ENCODE measurements at regions not wholly inside any gene's neighbourhood (a gene's known extent, or its start where the extent isn't known, plus 50 kb on each side); places are given as distances from the start of the nearest gene placed in this dataset.

GRCh38 chr1:184854496-184855140, 100.0 kb upstream of the EDEM3 start:
- Histone ChIP-seq H2AFZ (no peak overlapping the region), H4K20me1 (ENCODE audit: insufficient read depth) (no peaks in the 10 kb centered on the region), H3F3A (ENCODE audit: insufficient read depth, low read depth) (no peaks in the 10 kb centered on the region), H3K27ac (no peak overlapping the region), H3K9me2 (ENCODE audit: insufficient read depth) (no peaks in the 10 kb centered on the region), H3K27me3 (ENCODE audit: insufficient read depth, low read depth) (no peaks in the 10 kb centered on the region), H3K4me3 (no peak overlapping the region), H3K36me3 (ENCODE audit: low read depth) (no peaks in the 10 kb centered on the region), H3K9me3 (ENCODE audit: insufficient read depth, low read depth) (no peaks in the 10 kb centered on the region), H3K4me2 (no peak overlapping the region), H3K4me1 (replicated peaks; ENCODE audit: insufficient read depth) (no peaks in the 10 kb centered on the region), H3K79me2 (ENCODE audit: low read depth) (no peaks in the 10 kb centered on the region)
- no peak for DNase-seq
- TF ChIP-seq EZH2 (IDR thresholded peaks at IDR 0.05; ENCODE audit: low read depth), result no peak
- TF ChIP-seq, protein P1, sequence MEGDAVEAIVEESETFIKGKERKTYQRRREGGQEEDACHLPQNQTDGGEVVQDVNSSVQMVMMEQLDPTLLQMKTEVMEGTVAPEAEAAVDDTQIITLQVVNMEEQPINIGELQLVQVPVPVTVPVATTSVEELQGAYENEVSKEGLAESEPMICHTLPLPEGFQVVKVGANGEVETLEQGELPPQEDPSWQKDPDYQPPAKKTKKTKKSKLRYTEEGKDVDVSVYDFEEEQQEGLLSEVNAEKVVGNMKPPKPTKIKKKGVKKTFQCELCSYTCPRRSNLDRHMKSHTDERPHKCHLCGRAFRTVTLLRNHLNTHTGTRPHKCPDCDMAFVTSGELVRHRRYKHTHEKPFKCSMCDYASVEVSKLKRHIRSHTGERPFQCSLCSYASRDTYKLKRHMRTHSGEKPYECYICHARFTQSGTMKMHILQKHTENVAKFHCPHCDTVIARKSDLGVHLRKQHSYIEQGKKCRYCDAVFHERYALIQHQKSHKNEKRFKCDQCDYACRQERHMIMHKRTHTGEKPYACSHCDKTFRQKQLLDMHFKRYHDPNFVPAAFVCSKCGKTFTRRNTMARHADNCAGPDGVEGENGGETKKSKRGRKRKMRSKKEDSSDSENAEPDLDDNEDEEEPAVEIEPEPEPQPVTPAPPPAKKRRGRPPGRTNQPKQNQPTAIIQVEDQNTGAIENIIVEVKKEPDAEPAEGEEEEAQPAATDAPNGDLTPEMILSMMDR (conservative IDR thresholded peaks at IDR 0.05), result no peak
- CTCF ChIA-PET, result no interaction called here
- POLR2A ChIA-PET (ENCODE audit: unreplicated experiment), result no interaction called here
- no TSS peak for BruUV-seq (replicated peaks)
- intact Hi-C loops (cut with micrococcal nuclease; ENCODE audit: unreplicated experiment), result no loop called here

- Histone ChIP-seq H3K9me3 (ENCODE audit: insufficient read depth, low read depth) (no peaks in the 10 kb centered on the region), H3K36me3 (ENCODE audit: low read depth) (no peaks in the 10 kb centered on the region), H3K9me2 (ENCODE audit: insufficient read depth) (no peaks in the 10 kb centered on the region), H4K20me1 (ENCODE audit: insufficient read depth) (no peaks in the 10 kb centered on the region), H3K79me2 (ENCODE audit: low read depth) (no peaks in the 10 kb centered on the region), H3K4me3 (no peak overlapping the region), H3F3A (ENCODE audit: insufficient read depth, low read depth) (no peaks in the 10 kb centered on the region), H3K4me2 (no peak overlapping the region), H3K27ac (no peak overlapping the region), H2AFZ (no peak overlapping the region), H3K27me3 (ENCODE audit: insufficient read depth, low read depth) (no peaks in the 10 kb centered on the region), H3K4me1 (replicated peaks; ENCODE audit: insufficient read depth) (no peaks in the 10 kb centered on the region)
- no TSS peak for BruUV-seq (replicated peaks)
- no peak for TF ChIP-seq EZH2 (IDR thresholded peaks at IDR 0.05; ENCODE audit: low read depth)
- TF ChIP-seq, protein P1 (conservative IDR thresholded peaks at IDR 0.05), result no peak
- POLR2A ChIA-PET (ENCODE audit: unreplicated experiment), result no interaction called here
- intact Hi-C loops (cut with micrococcal nuclease; ENCODE audit: unreplicated experiment), result no loop called here
- DNase-seq, result no peak
- CTCF ChIA-PET, result no interaction called here
Observed at GRCh38 chr1:184854036-184854435, 99.4 kb upstream of the EDEM3 start.

DNA sequence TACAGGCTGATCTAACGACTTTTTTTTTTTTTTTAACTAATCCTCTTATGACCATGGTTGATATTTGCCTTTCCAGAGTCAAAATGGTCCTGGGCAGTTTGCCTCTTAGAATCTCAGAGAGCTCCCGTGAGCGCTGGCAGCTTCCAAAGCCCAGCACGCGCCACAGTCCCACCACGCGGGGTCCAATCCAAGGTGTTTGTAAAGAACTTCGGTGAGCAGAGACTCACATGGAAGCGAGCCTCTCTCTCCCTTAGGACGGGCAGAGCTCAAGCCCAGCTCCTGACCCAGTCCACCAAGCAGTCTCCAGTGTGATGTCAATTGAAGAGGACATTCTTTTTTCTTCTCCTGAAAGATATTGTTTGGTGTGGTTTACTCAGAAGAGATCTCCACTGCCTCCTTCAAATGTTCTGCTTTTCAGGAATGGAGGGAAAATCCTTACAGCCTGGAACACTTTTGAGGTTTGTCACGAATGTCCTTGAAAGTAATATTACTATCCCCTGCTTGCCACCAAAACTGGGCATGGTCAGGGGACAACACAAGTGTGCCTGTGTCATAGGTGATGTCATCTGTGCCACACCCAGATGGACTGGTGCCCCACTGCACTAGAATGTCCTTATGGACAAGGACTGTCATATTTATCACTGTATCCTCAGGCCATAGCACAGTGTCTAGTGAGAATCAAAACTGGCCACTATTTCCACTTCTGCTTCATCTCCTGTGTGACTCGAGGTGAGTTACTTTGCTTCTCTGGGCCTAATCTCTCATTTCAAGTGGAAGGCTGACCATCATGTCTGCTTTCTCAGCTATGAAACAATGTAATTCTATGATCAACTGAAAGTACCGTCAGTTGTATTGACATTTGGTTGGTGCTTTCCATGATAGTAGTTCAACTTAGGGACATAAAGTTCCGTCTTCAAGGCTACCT, 97.4 kb upstream of the EDEM3 start:
- no peaks in the 10 kb centered on the region for H3K79me2 ChIP-seq (ENCODE audit: low read depth)
- no peaks in the 10 kb centered on the region for H4K20me1 ChIP-seq (ENCODE audit: insufficient read depth)
- ChIA-PET CTCF (no interaction called here), POLR2A (ENCODE audit: unreplicated experiment) (interaction anchor here (0.7 kb wide), 1 partner anchor 646 kb away, joined by 4 read pairs; no protein-coding TSS in a partner anchor)
- H3K9me2 ChIP-seq (ENCODE audit: insufficient read depth), result no peaks in the 10 kb centered on the region
- intact Hi-C loops (cut with micrococcal nuclease; ENCODE audit: unreplicated experiment), result no loop called here
- H3K4me2 ChIP-seq, result no peak overlapping the region
- no peaks in the 10 kb centered on the region for H3K4me1 ChIP-seq (replicated peaks; ENCODE audit: insufficient read depth)
- no peak overlapping the region for H3K27ac ChIP-seq
- no peaks in the 10 kb centered on the region for H3K36me3 ChIP-seq (ENCODE audit: low read depth)
- TF ChIP-seq EZH2 (IDR thresholded peaks at IDR 0.05; ENCODE audit: low read depth), result no peak
- TF ChIP-seq, protein P1 (conservative IDR thresholded peaks at IDR 0.05), result no peak
- no peaks in the 10 kb centered on the region for H3F3A ChIP-seq (ENCODE audit: insufficient read depth, low read depth)
- H3K9me3 ChIP-seq (ENCODE audit: insufficient read depth, low read depth), result no peaks in the 10 kb centered on the region
- DNase-seq, result no peak
- H3K4me3 ChIP-seq, result no peak overlapping the region
- BruUV-seq (replicated peaks), result no TSS peak
- H3K27me3 ChIP-seq (ENCODE audit: insufficient read depth, low read depth), result no peaks in the 10 kb centered on the region
- H2AFZ ChIP-seq, result no peak overlapping the region

Data from PC-9 (cell line).